HFFc6 (cell line): ENCODE measurements at regions not wholly inside any gene's neighbourhood (a gene's known extent, or its start where the extent isn't known, plus 50 kb on each side); places are given as distances from the start of the nearest gene placed in this dataset.

Experiments used
- DNase-seq: peaks from one replicate; pipeline ENCODE4 v3.0.0-alpha.2; 2018
- H3K27ac Mint-ChIP-seq: 2 replicates; pipeline ENCODE4 v1.8.0; 2020; ENCODE audit warnings: mild to moderate bottlenecking, mixed read lengths
- H3K27me3 Mint-ChIP-seq: 2 replicates; pipeline ENCODE4 v1.8.0; 2021; ENCODE audit warnings: mild to moderate bottlenecking, moderate library complexity, mixed read lengths; ENCODE audit not compliant: insufficient read depth
- H3K36me3 Mint-ChIP-seq: 2 replicates; pipeline ENCODE4 v1.8.0; 2021; ENCODE audit warnings: low read depth, mixed read lengths
- H3K4me1 Mint-ChIP-seq: 2 replicates; pipeline ENCODE4 v1.8.0; 2020; ENCODE audit warnings: low read depth, mixed read lengths
- H3K4me3 Mint-ChIP-seq: 2 replicates; pipeline ENCODE4 v1.8.0; 2020; ENCODE audit warnings: mild to moderate bottlenecking, moderate library complexity, mixed read lengths
- H3K9me3 Mint-ChIP-seq: 2 replicates; pipeline ENCODE4 v1.8.0; 2020; ENCODE audit warnings: mild to moderate bottlenecking, mixed read lengths
- CTCF ChIP-seq: fragments of 200-600 bp; sonication (generic); IDR thresholded peaks from 2 replicates; pipeline ENCODE4 v1.5.0; 2021; ENCODE audit warnings: antibody characterized with exemption, mild to moderate bottlenecking

GRCh38 chr22:27215871-27216270 is 558.5 kb downstream of the MIAT start:
- no peak for DNase-seq
- peaks cover 30% of the 10 kb centered on the region for H3K4me1 Mint-ChIP-seq
- no peaks in the 10 kb centered on the region for H3K9me3 Mint-ChIP-seq
- H3K27ac Mint-ChIP-seq, result no peak overlapping the region
- no peaks in the 10 kb centered on the region for H3K36me3 Mint-ChIP-seq
- no peak for TF ChIP-seq CTCF
- H3K4me3 Mint-ChIP-seq, result no peak overlapping the region
- H3K27me3 Mint-ChIP-seq, result peaks cover 16% of the 10 kb centered on the region

- Mint-ChIP-seq H3K4me1 (peaks cover 30% of the 10 kb centered on the region), H3K4me3 (no peak overlapping the region), H3K9me3 (no peaks in the 10 kb centered on the region), H3K36me3 (no peaks in the 10 kb centered on the region), H3K27me3 (peaks cover 13% of the 10 kb centered on the region), H3K27ac (no peak overlapping the region)
- TF ChIP-seq CTCF, result no peak
- DNase-seq, result no peak
Measured at GRCh38 chr22:27216444-27216843, 559.1 kb downstream of the MIAT start.

GRCh38 chr22:27217154-27217553 is 559.8 kb downstream of the MIAT start:
- Mint-ChIP-seq H3K4me3 (no peak overlapping the region), H3K9me3 (no peaks in the 10 kb centered on the region), H3K27me3 (peaks cover 13% of the 10 kb centered on the region), H3K27ac (no peak overlapping the region), H3K36me3 (no peaks in the 10 kb centered on the region), H3K4me1 (peaks cover 23% of the 10 kb centered on the region)
- TF ChIP-seq CTCF, result no peak
- DNase-seq, result no peak

- TF ChIP-seq CTCF, result no peak
- no peaks in the 10 kb centered on the region for H3K36me3 Mint-ChIP-seq
- no peak overlapping the region for H3K4me3 Mint-ChIP-seq
- H3K27me3 Mint-ChIP-seq, result peaks cover 13% of the 10 kb centered on the region
- no peak overlapping the region for H3K27ac Mint-ChIP-seq
- H3K4me1 Mint-ChIP-seq, result peaks cover 13% of the 10 kb centered on the region
- no peaks in the 10 kb centered on the region for H3K9me3 Mint-ChIP-seq
- DNase-seq, result no peak
Measured at GRCh38 chr22:27218012-27218920, 560.9 kb downstream of the MIAT start.

- TF ChIP-seq CTCF, result no peak
- H3K27ac Mint-ChIP-seq, result no peak overlapping the region
- peaks cover 13% of the 10 kb centered on the region for H3K4me1 Mint-ChIP-seq
- no peaks in the 10 kb centered on the region for H3K36me3 Mint-ChIP-seq
- H3K9me3 Mint-ChIP-seq, result no peaks in the 10 kb centered on the region
- no peak for DNase-seq
- no peak overlapping the region for H3K4me3 Mint-ChIP-seq
- H3K27me3 Mint-ChIP-seq, result peaks cover 13% of the 10 kb centered on the region
Measured at GRCh38 chr22:27219036-27219435, 561.6 kb downstream of the MIAT start.
